ENCODE measurements at regions not wholly inside any gene's neighbourhood (a gene's known extent, or its start where the extent isn't known, plus 50 kb on each side); places are given as distances from the start of the nearest gene placed in this dataset.

DNA sequence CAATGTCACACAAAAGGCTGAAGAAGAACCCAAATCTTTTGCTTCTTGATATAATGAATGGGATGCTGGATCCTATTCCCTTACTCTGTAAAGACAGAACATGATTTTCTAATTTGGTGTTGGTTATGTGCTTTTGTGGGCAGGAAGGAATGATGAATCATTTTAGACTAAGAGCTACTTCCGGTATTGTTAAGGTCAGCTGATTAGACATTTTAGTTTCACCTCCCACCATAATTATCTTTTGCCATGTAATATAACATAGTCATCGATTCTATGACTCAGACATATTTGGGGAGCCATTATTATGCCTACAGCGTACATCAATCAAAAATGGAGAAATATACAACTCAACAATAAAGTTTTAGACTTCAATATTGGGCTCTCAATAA, 265.3 kb downstream of the ZNF674 start:
- TF ChIP-seq EZH2 (IDR thresholded peaks at IDR 0.05; ENCODE audit: borderline replicate concordance, low read depth, low read length, severe bottlenecking) (no peak), CTCF (IDR thresholded peaks at IDR 0.05; ENCODE audit: extremely low read depth in 1 of 2, insufficient read depth in 1 of 2, low read depth in 1 of 2, low read length in 2 of 2) (no peak), POLR2A (IDR thresholded peaks at IDR 0.05; ENCODE audit: low read depth, low read length) (no peak), POLR2AphosphoS5 (IDR thresholded peaks at IDR 0.05; ENCODE audit: insufficient read depth, low read depth, low read length) (no peak)
